IPS DF 6.9 (cell line): ENCODE measurements at regions not wholly inside any gene's neighbourhood (a gene's known extent, or its start where the extent isn't known, plus 50 kb on each side); places are given as distances from the start of the nearest gene placed in this dataset.
A peak's percentile ranks its signal among the peaks of the same experiment; 100 is the strongest.

Source experiments
- DNase-seq: peaks from one replicate; pipeline ENCODE4 v3.0.0-alpha.2; 2013; ENCODE audit warnings: low read depth, low spot score
- H3K27ac ChIP-seq: one replicate; pipeline ENCODE4 v1.5.1; 2013; ENCODE audit warnings: low read length, control low read depth
- H3K27me3 ChIP-seq: 2 replicates; pipeline ENCODE4 v1.6.1; 2013; ENCODE audit warnings: mild to moderate bottlenecking, low read length; ENCODE audit not compliant: control insufficient read depth, insufficient read depth
- H3K36me3 ChIP-seq: 2 replicates; pipeline ENCODE4 v1.6.1; 2013; ENCODE audit warnings: low read length; ENCODE audit not compliant: control insufficient read depth, insufficient read depth
- H3K4me1 ChIP-seq: 2 replicates; pipeline ENCODE4 v1.6.1; 2013; ENCODE audit warnings: low read length; ENCODE audit not compliant: control insufficient read depth, insufficient read depth
- H3K4me3 ChIP-seq: 2 replicates; pipeline ENCODE4 v1.5.1; 2013; ENCODE audit warnings: mild to moderate bottlenecking, low read length
- H3K9me3 ChIP-seq: 2 replicates; pipeline ENCODE4 v1.6.1; 2013; ENCODE audit warnings: low read length, inconsistent platforms; ENCODE audit not compliant: control insufficient read depth, insufficient read depth
- WGBS: extraction: QIAGEN DNeasy Blood & Tissue Kit; methylation state at CpG from one replicate; pipeline ENCODE4 v1.1.7; 2013; ENCODE audit warnings: mixed read lengths, missing lambda C conversion rate; ENCODE audit not compliant: insufficient read length, insufficient coverage; 5-methylcytosine and 5-hydroxymethylcytosine counted together

DNA sequence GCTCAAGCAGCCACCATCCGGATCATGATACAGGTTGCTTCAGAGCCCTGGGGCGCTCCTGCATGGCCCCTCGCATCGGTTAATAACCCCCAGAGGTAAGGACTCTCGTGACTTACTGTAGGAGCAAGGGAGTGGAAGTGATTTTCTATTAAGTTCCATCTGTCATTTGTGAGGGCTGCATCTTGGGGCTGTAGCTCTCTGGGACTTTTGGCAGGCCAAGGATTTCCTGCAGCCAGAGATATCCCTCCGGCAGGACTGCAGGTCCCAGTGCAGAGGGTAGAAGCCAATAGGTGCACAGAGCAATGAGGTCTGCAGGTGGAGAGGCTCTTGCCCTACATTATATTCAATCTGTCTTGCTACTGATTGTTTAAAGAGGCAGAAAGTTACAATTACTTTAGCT lies 356.8 kb upstream of the ADARB2 start:
- no CpG with 5 or more reads among the region's 6 CpGs for whole genome bisulfite sequencing
- DNase-seq, result no peak
- Histone ChIP-seq H3K9me3 (no peaks in the 10 kb centered on the region), H3K36me3 (no peaks in the 10 kb centered on the region), H3K27ac (no peak overlapping the region), H3K4me1 (no peaks in the 10 kb centered on the region), H3K27me3 (no peaks in the 10 kb centered on the region), H3K4me3 (no peak overlapping the region)

GRCh38 chr10:2083591-2083990 lies 346.3 kb upstream of the ADARB2 start:
- no peaks in the 10 kb centered on the region for H3K36me3 ChIP-seq
- H3K4me3 ChIP-seq, result no peak overlapping the region
- no peaks in the 10 kb centered on the region for H3K27me3 ChIP-seq
- DNase-seq, result no peak
- H3K9me3 ChIP-seq, result no peaks in the 10 kb centered on the region
- H3K27ac ChIP-seq, result no peak overlapping the region
- no peaks in the 10 kb centered on the region for H3K4me1 ChIP-seq
- WGBS, result no CpG with 5 or more reads among the region's 16 CpGs

DNA sequence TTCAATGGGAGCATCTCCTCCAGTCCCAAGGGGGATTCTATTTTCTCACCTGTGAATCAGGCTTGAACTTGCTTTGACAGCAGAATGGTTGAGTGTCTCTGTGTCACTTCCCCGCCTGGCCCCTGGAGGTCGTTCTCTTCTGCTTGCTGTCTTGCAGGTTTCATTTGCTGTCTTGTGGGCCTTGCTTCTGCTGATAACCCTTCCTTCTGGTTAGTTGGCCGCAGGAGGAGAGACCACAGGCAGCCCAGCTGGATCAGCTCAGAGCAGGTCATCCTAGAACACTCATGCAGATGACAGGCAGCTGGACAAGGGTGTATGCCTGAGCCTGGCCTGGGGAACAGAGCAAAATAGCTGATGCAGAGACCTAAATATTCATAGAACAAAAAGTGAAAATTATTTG lies 344.2 kb upstream of the ADARB2 start:
- WGBS, result no CpG with 5 or more reads among the region's 3 CpGs
- no peaks in the 10 kb centered on the region for H3K36me3 ChIP-seq
- H3K27ac ChIP-seq, result no peak overlapping the region
- no peaks in the 10 kb centered on the region for H3K27me3 ChIP-seq
- no peaks in the 10 kb centered on the region for H3K4me1 ChIP-seq
- no peak overlapping the region for H3K4me3 ChIP-seq
- H3K9me3 ChIP-seq, result no peaks in the 10 kb centered on the region
- DNase-seq, result peak; percentile 33

GRCh38 chr10:2079603-2080078 lies 342.3 kb upstream of the ADARB2 start:
- Histone ChIP-seq H3K4me1 (no peaks in the 10 kb centered on the region), H3K36me3 (no peaks in the 10 kb centered on the region), H3K27me3 (no peaks in the 10 kb centered on the region), H3K4me3 (no peak overlapping the region), H3K27ac (no peak overlapping the region), H3K9me3 (no peaks in the 10 kb centered on the region)
- DNase-seq, result no peak
- 100% methylated on average over 1 of the region's 4 CpGs for WGBS

DNA sequence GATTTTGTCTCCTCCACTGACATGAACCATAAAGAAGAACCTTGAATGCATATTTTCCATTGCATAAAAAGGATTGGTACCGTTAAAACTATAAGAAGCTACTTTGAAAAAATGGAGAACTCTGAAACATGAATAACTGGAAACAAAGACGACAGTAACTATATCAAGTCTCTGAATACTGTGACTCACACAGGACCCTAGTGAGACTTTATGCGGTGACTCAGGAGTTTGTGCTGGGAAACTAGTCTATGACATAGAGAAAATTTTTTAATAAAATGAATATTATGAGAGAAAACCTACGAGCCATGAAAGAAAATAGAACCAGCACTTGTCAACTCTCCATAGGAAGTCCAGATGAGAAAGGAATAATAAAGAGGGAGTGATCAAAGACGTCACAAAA lies 339.9 kb upstream of the ADARB2 start:
- Histone ChIP-seq H3K36me3 (no peaks in the 10 kb centered on the region), H3K27me3 (no peaks in the 10 kb centered on the region), H3K4me3 (no peak overlapping the region), H3K4me1 (no peaks in the 10 kb centered on the region), H3K27ac (no peak overlapping the region), H3K9me3 (no peaks in the 10 kb centered on the region)
- no peak for DNase-seq
- WGBS, result no CpG with 5 or more reads among the region's 5 CpGs

- no CpG with 5 or more reads among the region's 11 CpGs for WGBS
- no peak overlapping the region for H3K4me3 ChIP-seq
Observed at GRCh38 chr10:2076528-2076927, 339.2 kb upstream of the ADARB2 start.

DNA sequence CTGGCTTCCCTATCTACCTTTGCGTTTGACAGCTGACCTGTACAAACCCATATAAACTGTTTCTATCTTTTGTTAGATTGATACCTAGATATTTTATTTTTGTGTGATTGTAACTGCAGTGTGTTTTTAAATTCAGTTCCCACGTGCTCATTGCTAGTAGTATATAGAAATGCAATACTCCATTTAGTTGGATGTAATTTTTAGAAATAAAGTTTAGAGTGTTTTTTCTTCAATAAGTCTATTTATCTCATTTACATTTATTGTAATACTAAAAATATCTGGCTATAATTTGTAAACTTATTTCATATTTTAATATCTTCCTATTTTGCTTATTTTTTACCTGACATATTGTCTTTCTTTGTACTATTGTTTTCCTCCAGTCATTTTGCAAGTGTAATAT lies 329.7 kb upstream of the ADARB2 start:
- WGBS, result no CpG with 5 or more reads among the region's 2 CpGs
- Histone ChIP-seq H3K36me3 (no peaks in the 10 kb centered on the region), H3K4me3 (no peak overlapping the region), H3K9me3 (no peaks in the 10 kb centered on the region), H3K27ac (no peak overlapping the region), H3K27me3 (no peaks in the 10 kb centered on the region), H3K4me1 (no peaks in the 10 kb centered on the region)
- DNase-seq, result no peak

More at GRCh38 chr10:2076528-2076927, 339.2 kb upstream of the ADARB2 start:
- no peak for DNase-seq
- H3K9me3 ChIP-seq, result no peaks in the 10 kb centered on the region
- H3K27ac ChIP-seq, result no peak overlapping the region
- no peaks in the 10 kb centered on the region for H3K4me1 ChIP-seq
- no peaks in the 10 kb centered on the region for H3K27me3 ChIP-seq
- no peaks in the 10 kb centered on the region for H3K36me3 ChIP-seq

GRCh38 chr10:2054728-2055127 lies 317.4 kb upstream of the ADARB2 start:
- Histone ChIP-seq H3K9me3 (no peaks in the 10 kb centered on the region; the same call in 1 of the 2 replicates), H3K36me3 (no peaks in the 10 kb centered on the region), H3K27ac (no peak overlapping the region), H3K4me3 (no peak overlapping the region), H3K27me3 (no peaks in the 10 kb centered on the region), H3K4me1 (no peaks in the 10 kb centered on the region)
- no CpG with 5 or more reads among the region's 3 CpGs for WGBS
- DNase-seq, result no peak

GRCh38 chr10:2053805-2054204 lies 316.5 kb upstream of the ADARB2 start:
- WGBS, result no CpG with 5 or more reads among the region's 5 CpGs
- H3K4me1 ChIP-seq, result no peaks in the 10 kb centered on the region
- no peak for DNase-seq
- no peak overlapping the region for H3K4me3 ChIP-seq
- no peaks in the 10 kb centered on the region for H3K36me3 ChIP-seq
- no peak overlapping the region for H3K27ac ChIP-seq
- no peaks in the 10 kb centered on the region for H3K27me3 ChIP-seq
- no peaks in the 10 kb centered on the region for H3K9me3 ChIP-seq

DNA sequence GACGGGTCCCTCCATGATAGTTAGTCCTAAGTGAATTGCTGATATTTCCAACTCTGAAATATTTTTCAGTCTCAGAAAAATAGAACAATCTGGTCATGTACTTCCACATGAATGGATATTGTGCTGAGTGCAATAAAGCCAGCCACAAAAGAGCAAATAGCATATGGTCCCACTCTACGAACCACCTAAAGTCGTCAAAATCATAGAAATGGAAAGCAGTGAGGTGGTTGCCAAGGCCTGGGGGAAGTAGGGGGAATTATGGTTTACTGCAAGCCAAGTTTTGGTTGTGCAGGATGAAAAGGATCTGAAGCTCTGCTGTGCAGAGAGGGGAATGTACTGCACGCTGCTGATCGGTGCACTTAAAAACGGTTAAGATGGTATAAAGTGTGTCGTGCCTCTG lies 313.8 kb upstream of the ADARB2 start:
- DNase-seq, result no peak
- Histone ChIP-seq H3K9me3 (no peaks in the 10 kb centered on the region), H3K36me3 (no peaks in the 10 kb centered on the region), H3K27me3 (no peaks in the 10 kb centered on the region), H3K27ac (no peak overlapping the region), H3K4me3 (no peak overlapping the region), H3K4me1 (no peaks in the 10 kb centered on the region)
- no CpG with 5 or more reads among the region's 7 CpGs for WGBS

- Histone ChIP-seq H3K4me3 (no peak overlapping the region), H3K4me1 (no peaks in the 10 kb centered on the region), H3K9me3 (no peaks in the 10 kb centered on the region), H3K36me3 (no peaks in the 10 kb centered on the region), H3K27me3 (no peaks in the 10 kb centered on the region), H3K27ac (no peak overlapping the region)
- no peak for DNase-seq
Observed at GRCh38 chr10:2049560-2049959, 312.2 kb upstream of the ADARB2 start.
